ENCODE measurements at regions not wholly inside any gene's neighbourhood (a gene's known extent, or its start where the extent isn't known, plus 50 kb on each side); places are given as distances from the start of the nearest gene placed in this dataset.
A peak's percentile ranks its signal among the peaks of the same experiment; 100 is the strongest.

DNA sequence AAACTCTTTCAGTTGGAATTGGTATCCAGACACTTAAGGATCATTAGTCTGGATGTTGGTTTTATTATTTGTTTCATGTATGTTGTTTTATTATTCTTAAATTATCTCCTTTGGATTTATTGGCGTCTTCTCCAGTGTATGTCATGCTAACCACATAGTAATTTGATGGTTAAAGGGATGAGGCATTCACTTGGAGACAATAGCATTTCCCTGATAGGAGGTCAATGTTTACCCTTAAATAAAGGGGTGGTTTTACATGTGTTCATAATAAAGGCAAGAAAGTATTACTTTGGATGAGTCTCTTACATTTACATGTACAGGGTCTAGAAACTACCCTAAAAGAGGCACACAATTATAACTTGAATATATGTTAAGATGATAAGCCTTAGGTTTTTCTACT, 51.2 kb upstream of the RNF144B start:
- DNase-seq (ENCODE audit: low read depth) = no peak
- TF ChIP-seq, protein P1, sequence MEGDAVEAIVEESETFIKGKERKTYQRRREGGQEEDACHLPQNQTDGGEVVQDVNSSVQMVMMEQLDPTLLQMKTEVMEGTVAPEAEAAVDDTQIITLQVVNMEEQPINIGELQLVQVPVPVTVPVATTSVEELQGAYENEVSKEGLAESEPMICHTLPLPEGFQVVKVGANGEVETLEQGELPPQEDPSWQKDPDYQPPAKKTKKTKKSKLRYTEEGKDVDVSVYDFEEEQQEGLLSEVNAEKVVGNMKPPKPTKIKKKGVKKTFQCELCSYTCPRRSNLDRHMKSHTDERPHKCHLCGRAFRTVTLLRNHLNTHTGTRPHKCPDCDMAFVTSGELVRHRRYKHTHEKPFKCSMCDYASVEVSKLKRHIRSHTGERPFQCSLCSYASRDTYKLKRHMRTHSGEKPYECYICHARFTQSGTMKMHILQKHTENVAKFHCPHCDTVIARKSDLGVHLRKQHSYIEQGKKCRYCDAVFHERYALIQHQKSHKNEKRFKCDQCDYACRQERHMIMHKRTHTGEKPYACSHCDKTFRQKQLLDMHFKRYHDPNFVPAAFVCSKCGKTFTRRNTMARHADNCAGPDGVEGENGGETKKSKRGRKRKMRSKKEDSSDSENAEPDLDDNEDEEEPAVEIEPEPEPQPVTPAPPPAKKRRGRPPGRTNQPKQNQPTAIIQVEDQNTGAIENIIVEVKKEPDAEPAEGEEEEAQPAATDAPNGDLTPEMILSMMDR (IDR thresholded peaks at IDR 0.05; ENCODE audit: insufficient read depth, low read depth, low read length, missing control alignments) = no peak
- no peak overlapping the region for H3K4me3 ChIP-seq (ENCODE audit: low read length)

DNA sequence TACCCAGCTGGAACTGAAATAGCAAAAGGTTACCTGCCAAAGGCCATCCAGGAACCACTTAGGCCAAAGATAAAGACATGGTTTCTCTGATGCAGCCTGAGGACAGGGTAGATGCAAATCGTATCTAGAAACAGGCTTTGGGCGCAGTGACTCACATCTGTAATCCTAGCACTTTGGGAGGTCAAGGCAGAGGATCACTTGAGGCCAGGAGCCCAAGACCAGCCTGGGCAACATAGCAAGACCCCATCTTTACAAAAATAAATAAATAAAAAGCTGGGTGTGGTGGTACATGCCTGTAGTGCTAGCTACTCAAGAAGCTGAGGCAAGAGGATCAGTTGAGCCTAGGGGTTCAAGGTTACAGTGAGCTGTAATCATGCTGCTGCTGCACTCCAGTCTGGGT, 52.9 kb upstream of the RNF144B start:
- DNase-seq (ENCODE audit: low read depth) = no peak
- H3K4me3 ChIP-seq (ENCODE audit: low read length) = no peak overlapping the region
- TF ChIP-seq, protein P1 (IDR thresholded peaks at IDR 0.05; ENCODE audit: insufficient read depth, low read depth, low read length, missing control alignments) = no peak

DNA sequence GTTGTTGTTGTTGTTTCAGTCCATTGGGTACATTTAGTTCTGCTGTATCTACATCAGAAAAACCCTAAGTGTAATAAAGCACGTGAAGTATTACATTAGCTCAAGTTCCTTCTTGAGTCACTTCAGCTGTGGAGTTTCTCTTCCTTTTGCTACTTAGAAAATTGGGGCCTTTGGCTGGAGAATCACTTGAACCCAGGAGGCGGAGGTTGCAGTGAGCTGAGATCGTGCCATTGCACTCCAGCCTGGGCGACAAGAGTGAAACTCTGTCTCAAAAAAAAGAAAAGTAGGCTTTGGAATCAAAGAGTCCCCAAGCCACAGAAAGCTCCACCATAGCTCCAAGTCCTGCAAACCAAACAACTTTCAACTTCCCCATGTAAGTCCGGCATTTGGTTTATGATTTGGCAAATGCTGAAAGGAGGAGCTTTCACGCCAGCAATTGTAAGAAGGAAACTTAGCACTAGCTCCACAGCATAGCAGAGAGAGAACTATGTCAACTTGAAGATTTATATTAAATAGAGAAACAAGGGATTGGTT, 56.5 kb upstream of the RNF144B start:
- TF ChIP-seq, protein P1 (IDR thresholded peaks at IDR 0.05; ENCODE audit: insufficient read depth, low read depth, low read length, missing control alignments) = no peak
- no peak overlapping the region for H3K4me3 ChIP-seq (ENCODE audit: low read length)
- DNase-seq (ENCODE audit: low read depth) = no peak

DNA sequence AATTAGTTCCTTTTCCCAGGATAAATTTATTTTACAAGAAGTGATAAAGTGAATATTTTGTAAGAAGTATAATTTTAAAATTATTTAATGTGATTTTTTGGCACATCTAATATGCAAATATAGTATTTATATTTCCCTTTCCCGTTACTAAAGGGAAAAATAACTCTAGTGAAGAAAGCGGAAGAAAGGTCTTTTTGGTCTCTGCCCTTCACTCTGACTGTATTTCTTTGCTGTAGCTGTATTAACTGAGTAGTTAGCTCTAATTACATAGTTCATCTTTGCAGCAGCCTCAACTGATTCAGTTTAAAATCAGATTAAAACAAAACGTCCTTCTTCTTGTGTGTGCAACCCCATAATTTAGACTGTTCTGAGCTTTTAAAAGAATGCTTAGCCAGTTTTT, 57.4 kb upstream of the RNF144B start:
- DNase-seq (ENCODE audit: low read depth) = no peak
- H3K4me3 ChIP-seq (ENCODE audit: low read length) = no peak overlapping the region
- TF ChIP-seq, protein P1 (IDR thresholded peaks at IDR 0.05; ENCODE audit: insufficient read depth, low read depth, low read length, missing control alignments) = no peak

DNA sequence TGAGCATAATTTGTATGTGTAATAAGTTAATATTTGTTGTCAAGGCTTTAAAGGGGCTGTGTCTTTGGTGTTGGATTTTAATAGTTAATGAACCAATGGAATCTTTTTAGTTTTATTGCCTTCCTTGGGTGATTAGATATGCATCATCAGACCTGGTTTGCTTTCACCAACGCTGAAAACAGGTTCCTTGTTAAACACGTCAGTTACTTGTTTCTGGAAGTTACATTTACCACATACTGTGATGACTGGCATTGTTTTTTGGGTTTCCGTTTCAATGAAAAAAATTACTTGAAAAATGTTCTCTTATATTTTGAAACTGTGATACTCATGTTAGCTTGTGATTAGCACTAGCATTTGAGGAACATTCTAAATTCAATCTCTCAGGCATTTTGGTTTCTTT, 58.6 kb upstream of the RNF144B start:
- TF ChIP-seq, protein P1 (IDR thresholded peaks at IDR 0.05; ENCODE audit: insufficient read depth, low read depth, low read length, missing control alignments) = no peak
- DNase-seq (ENCODE audit: low read depth) = peak; percentile 75
- no peak overlapping the region for H3K4me3 ChIP-seq (ENCODE audit: low read length)

DNA sequence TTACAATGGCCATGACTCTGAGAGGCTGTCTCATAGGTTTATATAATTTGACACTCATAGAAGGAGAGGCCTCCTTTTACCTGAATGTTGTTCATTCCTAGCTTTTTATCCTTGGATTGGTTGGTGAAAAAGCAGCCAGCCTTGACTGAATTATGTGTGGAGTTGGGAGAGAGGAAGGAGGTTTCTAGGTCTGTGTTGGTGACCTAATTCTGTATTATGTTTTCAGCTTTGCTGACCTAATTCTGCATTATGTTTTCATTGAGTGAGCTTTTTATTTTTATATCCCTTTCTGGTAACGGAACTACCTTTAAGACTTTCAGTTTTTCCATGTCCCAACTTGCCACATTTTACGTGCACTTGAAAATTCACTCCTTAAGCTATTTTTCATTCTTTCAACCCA, 59.1 kb upstream of the RNF144B start:
- no peak overlapping the region for H3K4me3 ChIP-seq (ENCODE audit: low read length)
- TF ChIP-seq, protein P1 (IDR thresholded peaks at IDR 0.05; ENCODE audit: insufficient read depth, low read depth, low read length, missing control alignments) = no peak
- DNase-seq (ENCODE audit: low read depth) = no peak

DNA sequence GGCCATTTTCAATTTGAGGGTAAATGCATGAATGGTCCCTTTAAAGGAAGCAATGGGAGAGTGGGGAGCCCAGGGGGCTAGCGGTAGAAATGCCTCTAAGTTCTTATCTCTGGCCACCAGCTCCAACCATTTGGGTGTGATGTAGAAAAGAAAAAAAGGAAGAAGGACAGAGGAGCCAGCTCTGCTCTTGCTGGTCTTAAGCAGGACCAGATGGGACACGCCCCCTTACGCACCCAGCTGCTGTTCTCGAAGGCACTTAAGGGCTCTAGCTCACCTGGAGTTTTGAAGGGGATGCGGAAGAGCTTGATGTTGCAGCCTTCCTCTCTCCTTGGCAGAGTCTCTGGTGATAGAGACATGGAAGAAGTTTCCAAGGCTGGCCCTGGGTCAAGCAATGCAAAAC, 59.5 kb upstream of the RNF144B start:
- TF ChIP-seq, protein P1 (IDR thresholded peaks at IDR 0.05; ENCODE audit: insufficient read depth, low read depth, low read length, missing control alignments) = no peak
- peak; percentile 28 for DNase-seq (ENCODE audit: low read depth)
- H3K4me3 ChIP-seq (ENCODE audit: low read length) = no peak overlapping the region

Measured in epithelial cell of esophagus (primary cell).